DOHH2 (cell line): ENCODE measurements at regions not wholly inside any gene's neighbourhood (a gene's known extent, or its start where the extent isn't known, plus 50 kb on each side); places are given as distances from the start of the nearest gene placed in this dataset.

Experiments
- H3F3A ChIP-seq: fragments of 200-600 bp; sonication (generic), shearing (Covaris generic); 2 replicates; pipeline ENCODE4 v1.6.0; 2016; ENCODE audit warnings: antibody characterized with exemption, mild to moderate bottlenecking; ENCODE audit not compliant: control insufficient read depth, insufficient read depth
- H3K27ac ChIP-seq: fragments of 200-600 bp; sonication (generic); 2 replicates; pipeline ENCODE4 v1.5.1; 2014; ENCODE audit warnings: low read depth, mild to moderate bottlenecking, low read length, moderate library complexity
- H3K27me3 ChIP-seq: fragments of 200-600 bp; sonication (generic); 2 replicates; pipeline ENCODE4 v1.6.1; 2014; ENCODE audit warnings: mild to moderate bottlenecking, low read length, mixed read lengths; ENCODE audit not compliant: control insufficient read depth
- H3K36me3 ChIP-seq: fragments of 200-600 bp; sonication (generic); 2 replicates; pipeline ENCODE4 v1.6.1; 2014; ENCODE audit warnings: mild to moderate bottlenecking, low read length, moderate library complexity, mixed read lengths; ENCODE audit not compliant: control insufficient read depth
- H3K4me1 ChIP-seq: fragments of 200-600 bp; sonication (generic); 2 replicates; pipeline ENCODE4 v1.6.1; 2014; ENCODE audit warnings: mild to moderate bottlenecking, low read length, mixed read lengths; ENCODE audit not compliant: control insufficient read depth
- H3K4me2 ChIP-seq: fragments of 200-600 bp; sonication (generic); 2 replicates; pipeline ENCODE4 v1.6.0; 2014; ENCODE audit warnings: mild to moderate bottlenecking, low read length, moderate library complexity
- H3K4me3 ChIP-seq: fragments of 200-600 bp; sonication (generic); 2 replicates; pipeline ENCODE4 v1.5.1; 2014; ENCODE audit warnings: mild to moderate bottlenecking, low read length, mixed read lengths
- H3K79me2 ChIP-seq: fragments of 200-600 bp; sonication (generic); 2 replicates; pipeline ENCODE4 v1.6.1; 2014; ENCODE audit warnings: mild to moderate bottlenecking, low read length, mixed read lengths; ENCODE audit not compliant: control insufficient read depth
- H3K9me2 ChIP-seq: fragments of 200-600 bp; sonication (generic); replicated peaks from 2 replicates; pipeline ENCODE4 v1.6.1; 2014; ENCODE audit warnings: mild to moderate bottlenecking, low read length, mixed read lengths; ENCODE audit not compliant: control insufficient read depth
- H3K9me3 ChIP-seq: fragments of 200-600 bp; sonication (generic); 2 replicates; pipeline ENCODE4 v1.6.1; 2014; ENCODE audit warnings: antibody characterized with exemption, low read length, mixed read lengths; ENCODE audit not compliant: control insufficient read depth, insufficient read depth
- H4K20me1 ChIP-seq: fragments of 200-600 bp; sonication (generic); 2 replicates; pipeline ENCODE4 v1.6.0; 2014; ENCODE audit warnings: low read depth, mild to moderate bottlenecking, antibody characterized with exemption, low read length, moderate library complexity; ENCODE audit not compliant: control insufficient read depth, insufficient read depth
- EZH2phosphoT487 ChIP-seq: fragments of 200-600 bp; sonication (generic); IDR thresholded peaks from 2 replicates; pipeline ENCODE4 v1.6.1; 2017; ENCODE audit warnings: borderline replicate concordance, mild to moderate bottlenecking, antibody characterized with exemption, low read length, moderate library complexity, mixed read lengths
- TF ChIP-seq, protein P1 (sequence below): fragments of 200-600 bp; sonication (generic); IDR thresholded peaks from one replicate; pipeline ENCODE4 v1.5.1; 2014; ENCODE audit warnings: antibody characterized with exemption, mild to moderate bottlenecking, low read depth, low read length; ENCODE audit not compliant: poor library complexity, severe bottlenecking

DNA sequence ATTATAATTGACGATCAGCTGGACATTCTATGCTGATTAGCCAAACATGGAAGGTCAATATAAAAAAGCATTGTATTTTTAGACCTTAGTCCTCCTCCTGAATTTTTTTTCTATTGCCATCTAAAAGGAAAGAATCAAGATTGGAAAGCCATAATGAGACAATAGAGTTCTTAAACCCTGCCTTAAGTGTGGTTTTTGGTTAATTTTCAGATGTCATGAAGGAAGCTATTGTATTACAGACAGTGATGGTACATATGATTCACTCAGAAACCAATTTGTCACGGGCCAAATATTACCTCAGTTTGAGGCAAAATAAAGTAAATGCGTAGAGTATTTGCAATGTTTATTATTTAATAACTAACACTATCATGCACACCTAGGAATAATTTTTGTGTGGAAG, 1164.0 kb upstream of the RAG2 start:
- no peaks in the 10 kb centered on the region for H3K79me2 ChIP-seq
- no peaks in the 10 kb centered on the region for H3K4me1 ChIP-seq
- H3K9me2 ChIP-seq = no peaks in the 10 kb centered on the region
- no peaks in the 10 kb centered on the region for H3K27me3 ChIP-seq
- no peak overlapping the region for H3K27ac ChIP-seq
- no peaks in the 10 kb centered on the region for H3F3A ChIP-seq
- no peak overlapping the region for H3K4me3 ChIP-seq
- no peaks in the 10 kb centered on the region for H3K9me3 ChIP-seq
- TF ChIP-seq EZH2phosphoT487 = no peak
- TF ChIP-seq, protein P1, sequence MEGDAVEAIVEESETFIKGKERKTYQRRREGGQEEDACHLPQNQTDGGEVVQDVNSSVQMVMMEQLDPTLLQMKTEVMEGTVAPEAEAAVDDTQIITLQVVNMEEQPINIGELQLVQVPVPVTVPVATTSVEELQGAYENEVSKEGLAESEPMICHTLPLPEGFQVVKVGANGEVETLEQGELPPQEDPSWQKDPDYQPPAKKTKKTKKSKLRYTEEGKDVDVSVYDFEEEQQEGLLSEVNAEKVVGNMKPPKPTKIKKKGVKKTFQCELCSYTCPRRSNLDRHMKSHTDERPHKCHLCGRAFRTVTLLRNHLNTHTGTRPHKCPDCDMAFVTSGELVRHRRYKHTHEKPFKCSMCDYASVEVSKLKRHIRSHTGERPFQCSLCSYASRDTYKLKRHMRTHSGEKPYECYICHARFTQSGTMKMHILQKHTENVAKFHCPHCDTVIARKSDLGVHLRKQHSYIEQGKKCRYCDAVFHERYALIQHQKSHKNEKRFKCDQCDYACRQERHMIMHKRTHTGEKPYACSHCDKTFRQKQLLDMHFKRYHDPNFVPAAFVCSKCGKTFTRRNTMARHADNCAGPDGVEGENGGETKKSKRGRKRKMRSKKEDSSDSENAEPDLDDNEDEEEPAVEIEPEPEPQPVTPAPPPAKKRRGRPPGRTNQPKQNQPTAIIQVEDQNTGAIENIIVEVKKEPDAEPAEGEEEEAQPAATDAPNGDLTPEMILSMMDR = no peak
- no peak overlapping the region for H3K4me2 ChIP-seq
- H3K36me3 ChIP-seq = no peaks in the 10 kb centered on the region
- no peaks in the 10 kb centered on the region for H4K20me1 ChIP-seq

DNA sequence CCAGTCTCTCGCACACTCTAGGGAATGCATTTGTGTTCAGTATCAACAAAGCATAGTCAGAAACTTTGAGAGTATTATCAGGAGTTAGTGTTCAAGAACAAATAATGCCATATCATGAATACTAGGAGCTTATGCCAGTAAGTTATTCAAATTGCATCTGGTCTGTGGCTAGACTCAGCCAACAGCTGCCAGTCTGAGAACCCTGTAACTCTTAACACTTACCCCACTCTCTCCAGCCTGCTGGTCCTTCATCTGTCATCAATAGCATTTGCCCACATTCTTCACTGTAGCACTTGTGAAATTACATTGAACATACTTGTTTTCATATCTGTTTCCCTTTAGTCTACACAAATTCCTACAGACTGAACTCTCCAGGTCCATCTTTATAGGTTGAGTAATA, 1157.5 kb upstream of the RAG2 start:
- TF ChIP-seq EZH2phosphoT487 = no peak
- TF ChIP-seq, protein P1 = no peak
- H3K4me3 ChIP-seq = no peak overlapping the region
- H3K36me3 ChIP-seq = no peaks in the 10 kb centered on the region
- no peak overlapping the region for H3K27ac ChIP-seq
- H3K9me2 ChIP-seq = no peaks in the 10 kb centered on the region
- no peaks in the 10 kb centered on the region for H3K79me2 ChIP-seq
- H3K9me3 ChIP-seq = no peaks in the 10 kb centered on the region
- no peaks in the 10 kb centered on the region for H3K4me1 ChIP-seq
- no peaks in the 10 kb centered on the region for H4K20me1 ChIP-seq
- H3K4me2 ChIP-seq = no peak overlapping the region
- H3F3A ChIP-seq = no peaks in the 10 kb centered on the region
- no peaks in the 10 kb centered on the region for H3K27me3 ChIP-seq

DNA sequence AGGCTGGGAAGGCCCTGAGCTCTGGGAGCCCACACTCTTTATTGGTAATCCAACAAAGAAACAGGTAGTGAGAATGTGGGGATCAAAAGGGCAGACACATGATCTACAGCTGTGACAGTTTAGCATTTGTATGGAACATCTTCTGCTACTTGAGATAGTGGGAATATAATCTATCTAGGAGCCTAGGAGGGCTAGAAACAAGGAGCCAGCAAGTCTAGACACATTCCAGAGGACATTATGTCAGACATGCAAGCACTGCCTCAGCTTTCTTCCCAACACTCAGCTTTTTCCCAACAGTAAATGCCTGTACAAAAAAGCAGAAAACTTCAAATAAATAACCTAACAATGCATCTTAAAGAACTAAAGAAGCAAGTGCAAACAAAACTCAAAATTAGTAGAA, 1150.6 kb upstream of the RAG2 start:
- TF ChIP-seq, protein P1 = no peak
- TF ChIP-seq EZH2phosphoT487 = no peak
- Histone ChIP-seq H3K9me3 (no peaks in the 10 kb centered on the region), H3K36me3 (no peaks in the 10 kb centered on the region), H3K79me2 (no peaks in the 10 kb centered on the region), H4K20me1 (no peaks in the 10 kb centered on the region), H3K9me2 (no peaks in the 10 kb centered on the region), H3K4me2 (no peak overlapping the region), H3K27ac (no peak overlapping the region), H3K4me1 (no peaks in the 10 kb centered on the region), H3K27me3 (no peaks in the 10 kb centered on the region), H3K4me3 (no peak overlapping the region), H3F3A (no peaks in the 10 kb centered on the region)

GRCh38 chr11:37747121-37747520, 1149.1 kb upstream of the RAG2 start:
- Histone ChIP-seq H3K9me2 (no peaks in the 10 kb centered on the region), H3K79me2 (no peaks in the 10 kb centered on the region), H3K4me2 (no peak overlapping the region), H3F3A (no peaks in the 10 kb centered on the region), H3K36me3 (no peaks in the 10 kb centered on the region), H3K27me3 (no peaks in the 10 kb centered on the region), H3K9me3 (no peaks in the 10 kb centered on the region), H3K27ac (no peak overlapping the region), H3K4me3 (no peak overlapping the region), H4K20me1 (no peaks in the 10 kb centered on the region), H3K4me1 (no peaks in the 10 kb centered on the region)
- TF ChIP-seq EZH2phosphoT487 = no peak
- TF ChIP-seq, protein P1 = no peak
